Vagina (tissue), 2 donors: ENCODE measurements at regions not wholly inside any gene's neighbourhood (a gene's known extent, or its start where the extent isn't known, plus 50 kb on each side); places are given as distances from the start of the nearest gene placed in this dataset.

Source experiments
- DNase-seq, 2 donors: peaks; one replicate each; pipeline ENCODE4 v3.0.0-alpha.2; 2017; ENCODE audit errors: extremely low spot score in 2 of 2
- H3K27ac ChIP-seq: fragments of 200-600 bp; sonication (generic); one replicate; pipeline ENCODE4 v1.5.1; 2019
- H3K27me3 ChIP-seq: fragments of 200-600 bp; sonication (generic); one replicate; pipeline ENCODE4 v1.5.1; 2019
- H3K36me3 ChIP-seq, 2 donors: fragments of 200-600 bp; sonication (generic); one replicate each; pipeline ENCODE4 v1.5.1; 2017 to 2019
- H3K4me1 ChIP-seq: fragments of 200-600 bp; sonication (generic); one replicate; pipeline ENCODE4 v1.5.1; 2019
- H3K4me3 ChIP-seq, 2 donors: fragments of 200-600 bp; sonication (generic); 1 replicate in 1 of 2; 2 replicates in 1 of 2; pipeline ENCODE4 v1.5.1; 2016 to 2019
- H3K9me3 ChIP-seq: fragments of 200-600 bp; sonication (generic); one replicate; pipeline ENCODE4 v1.5.1; 2019
- CTCF ChIP-seq, 3 experiments: fragments of 450-650 bp in 2 of 3; fragments of 200-600 bp in 1 of 3; sonication (generic) in 1 of 3; IDR thresholded peaks; one replicate each; pipeline ENCODE4 v1.5.1; 2017 to 2019; ENCODE audit warnings: antibody characterized with exemption in 3 of 3, mild to moderate bottlenecking in 2 of 3, moderate library complexity in 2 of 3
- POLR2A ChIP-seq, 2 donors: fragments of 450-650 bp; IDR thresholded peaks; one replicate each; pipeline ENCODE4 v1.6.1; 2017; ENCODE audit warnings: antibody characterized with exemption in 2 of 2, mild to moderate bottlenecking in 2 of 2, moderate library complexity in 2 of 2
- POLR2AphosphoS5 ChIP-seq, 2 donors: sonication (generic); formaldehyde crosslinking; IDR thresholded peaks; one replicate each; pipeline ENCODE4 v1.9.0; 2017; ENCODE audit warnings: antibody characterized with exemption in 2 of 2, mild to moderate bottlenecking in 2 of 2, low read depth in 1 of 2; ENCODE audit not compliant: insufficient read depth in 1 of 2
- intact Hi-C: fragments of 100-400 bp; cut with DNase I; formaldehyde crosslinking; loops from one replicate; pipeline ENCODE4 v1.15.1; 2023

DNA sequence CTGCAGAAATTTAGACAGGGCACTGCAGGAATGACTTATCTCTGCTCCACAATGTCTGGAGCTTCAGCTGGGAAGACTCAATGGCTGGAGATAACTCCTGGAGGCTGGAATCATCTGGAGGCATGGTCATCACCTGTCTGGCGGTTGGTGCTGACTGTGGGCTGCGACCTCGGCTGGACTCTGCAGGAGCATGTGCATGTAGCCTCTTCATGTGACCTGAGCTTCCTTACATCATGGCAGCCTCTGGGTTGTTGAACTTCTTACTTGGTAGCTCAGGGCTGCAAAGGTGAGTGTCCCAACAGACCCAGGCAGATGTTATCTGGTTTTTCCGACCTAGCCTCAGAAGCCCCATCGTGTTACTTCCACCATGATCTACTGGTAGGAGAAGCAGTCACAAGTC is 188.2 kb upstream of the RPL38 start:
- no peak for DNase-seq
- intact Hi-C loops: no loop called here
- no peak for TF ChIP-seq CTCF (IDR thresholded peaks at IDR 0.05)
- TF ChIP-seq POLR2A (IDR thresholded peaks at IDR 0.05): no peak
- no peak for TF ChIP-seq POLR2AphosphoS5 (IDR thresholded peaks at IDR 0.05; ENCODE audit: insufficient read depth in 1 of 2, low read depth in 1 of 2)
- H3K27me3 ChIP-seq: no peaks in the 10 kb centered on the region
- no peaks in the 10 kb centered on the region for H3K4me1 ChIP-seq
- H3K4me3 ChIP-seq: no peak overlapping the region
- H3K36me3 ChIP-seq: no peaks in the 10 kb centered on the region
- H3K9me3 ChIP-seq: no peaks in the 10 kb centered on the region
- no peak overlapping the region for H3K27ac ChIP-seq

- no peaks in the 10 kb centered on the region for H3K4me1 ChIP-seq
- no peaks in the 10 kb centered on the region for H3K9me3 ChIP-seq
- TF ChIP-seq POLR2AphosphoS5 (IDR thresholded peaks at IDR 0.05; ENCODE audit: insufficient read depth in 1 of 2, low read depth in 1 of 2): no peak
- TF ChIP-seq CTCF (IDR thresholded peaks at IDR 0.05): no peak
- no peak for TF ChIP-seq POLR2A (IDR thresholded peaks at IDR 0.05)
- intact Hi-C loops: no loop called here
- no peak overlapping the region for H3K4me3 ChIP-seq
- H3K27me3 ChIP-seq: no peaks in the 10 kb centered on the region
- no peaks in the 10 kb centered on the region for H3K36me3 ChIP-seq
- DNase-seq: no peak
- no peak overlapping the region for H3K27ac ChIP-seq
These were observed 187.5 kb upstream of the RPL38 start for GRCh38 chr17:74015990-74016389.

DNA sequence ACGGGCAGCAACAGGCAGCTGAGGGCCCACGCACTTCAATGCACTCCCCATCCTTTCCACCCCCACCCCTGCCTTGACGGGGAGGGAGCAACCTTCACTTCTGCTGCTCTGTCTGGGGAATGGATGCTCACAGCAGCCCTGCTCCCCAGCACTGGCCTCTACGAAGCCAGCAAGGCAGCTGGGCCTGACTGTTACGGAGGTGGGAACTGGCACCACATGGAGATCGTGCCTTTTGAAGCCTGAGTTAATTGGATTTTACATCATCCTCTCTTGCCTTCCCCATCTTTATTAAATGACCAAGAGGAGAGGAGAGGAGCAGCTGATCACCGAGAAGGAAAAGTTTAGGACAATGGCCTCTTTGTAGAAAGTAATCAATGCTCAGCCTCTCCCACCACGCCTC is 187.0 kb upstream of the RPL38 start:
- Histone ChIP-seq H3K4me3 (no peak overlapping the region), H3K4me1 (no peaks in the 10 kb centered on the region), H3K36me3 (no peaks in the 10 kb centered on the region), H3K27ac (no peak overlapping the region), H3K9me3 (no peaks in the 10 kb centered on the region), H3K27me3 (no peaks in the 10 kb centered on the region)
- intact Hi-C loops: no loop called here
- no peak for TF ChIP-seq POLR2AphosphoS5 (IDR thresholded peaks at IDR 0.05; ENCODE audit: insufficient read depth in 1 of 2, low read depth in 1 of 2)
- TF ChIP-seq POLR2A (IDR thresholded peaks at IDR 0.05): no peak
- TF ChIP-seq CTCF (IDR thresholded peaks at IDR 0.05): no peak
- DNase-seq: no peak

GRCh38 chr17:74017466-74017865 is 186.0 kb upstream of the RPL38 start:
- Histone ChIP-seq H3K4me1 (no peaks in the 10 kb centered on the region), H3K4me3 (no peak overlapping the region), H3K36me3 (no peaks in the 10 kb centered on the region), H3K9me3 (no peaks in the 10 kb centered on the region), H3K27ac (no peak overlapping the region), H3K27me3 (no peaks in the 10 kb centered on the region)
- no peak for TF ChIP-seq CTCF (IDR thresholded peaks at IDR 0.05)
- TF ChIP-seq POLR2AphosphoS5 (IDR thresholded peaks at IDR 0.05; ENCODE audit: insufficient read depth in 1 of 2, low read depth in 1 of 2): no peak
- TF ChIP-seq POLR2A (IDR thresholded peaks at IDR 0.05): no peak
- DNase-seq: no peak
- intact Hi-C loops: no loop called here

DNA sequence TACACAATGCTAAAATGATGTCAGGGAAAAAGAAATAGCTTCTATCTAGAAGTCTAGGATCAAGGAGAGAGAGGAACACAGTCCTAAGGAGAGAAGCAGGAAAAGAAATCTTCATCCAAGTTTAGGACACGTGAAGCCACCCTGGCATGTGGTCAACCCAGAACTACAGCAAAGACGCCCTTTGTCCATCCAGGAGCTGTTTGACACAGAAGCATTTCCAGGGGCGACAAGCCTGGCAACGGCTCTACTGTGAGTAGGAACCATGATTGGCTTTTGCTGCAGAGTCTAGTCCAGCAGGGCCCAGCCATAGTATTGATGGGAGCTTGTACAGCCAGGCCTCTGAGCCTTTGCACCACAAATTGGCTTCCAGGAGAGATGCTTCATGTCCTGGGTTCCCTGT is 185.4 kb upstream of the RPL38 start:
- no peak overlapping the region for H3K27ac ChIP-seq
- DNase-seq: no peak
- no peak overlapping the region for H3K4me3 ChIP-seq
- intact Hi-C loops: no loop called here
- no peaks in the 10 kb centered on the region for H3K9me3 ChIP-seq
- H3K27me3 ChIP-seq: no peaks in the 10 kb centered on the region
- H3K36me3 ChIP-seq: no peaks in the 10 kb centered on the region
- H3K4me1 ChIP-seq: no peaks in the 10 kb centered on the region
- TF ChIP-seq POLR2AphosphoS5 (IDR thresholded peaks at IDR 0.05; ENCODE audit: insufficient read depth in 1 of 2, low read depth in 1 of 2) (no peak), POLR2A (IDR thresholded peaks at IDR 0.05) (no peak), CTCF (IDR thresholded peaks at IDR 0.05) (no peak)
